Nephron progenitor cell (in vitro differentiated cells): ENCODE measurements at regions not wholly inside any gene's neighbourhood (a gene's known extent, or its start where the extent isn't known, plus 50 kb on each side); places are given as distances from the start of the nearest gene placed in this dataset.

Source experiments
- DNase-seq: peaks from one replicate; pipeline ENCODE4 v3.0.0; 2021
- H3K27ac Mint-ChIP-seq: 2 replicates; pipeline ENCODE4 v1.8.0; 2021; ENCODE audit warnings: mild to moderate bottlenecking, moderate library complexity, mixed read lengths
- H3K27me3 Mint-ChIP-seq: 2 replicates; pipeline ENCODE4 v1.8.0; 2021; ENCODE audit warnings: mild to moderate bottlenecking, low read depth, mixed read lengths; ENCODE audit not compliant: poor library complexity
- H3K36me3 Mint-ChIP-seq: 2 replicates; pipeline ENCODE4 v1.8.0; 2021; ENCODE audit warnings: low read depth, mixed read lengths
- H3K4me1 Mint-ChIP-seq: 2 replicates; pipeline ENCODE4 v1.8.0; 2021; ENCODE audit warnings: mixed read lengths
- H3K4me3 Mint-ChIP-seq: 2 replicates; pipeline ENCODE4 v1.8.0; 2021; ENCODE audit warnings: mild to moderate bottlenecking, moderate library complexity, mixed read lengths
- H3K9me3 Mint-ChIP-seq: 2 replicates; pipeline ENCODE4 v1.8.0; 2021; ENCODE audit warnings: mild to moderate bottlenecking, moderate library complexity, mixed read lengths
- CTCF ChIP-seq: fragments of 200-600 bp; sonication (generic); IDR thresholded peaks from 2 replicates; pipeline ENCODE4 v1.5.0; 2021; ENCODE audit warnings: antibody characterized with exemption

GRCh38 chr3:148173851-148174250, 523.9 kb upstream of the AGTR1 start:
- H3K4me1 Mint-ChIP-seq: peaks cover 5% of the 10 kb centered on the region
- DNase-seq: no peak
- H3K4me3 Mint-ChIP-seq: no peak overlapping the region
- H3K27ac Mint-ChIP-seq: peak overlapping the region; percentile 23
- no peak for TF ChIP-seq CTCF
- H3K27me3 Mint-ChIP-seq: no peaks in the 10 kb centered on the region
- no peaks in the 10 kb centered on the region for H3K9me3 Mint-ChIP-seq
- H3K36me3 Mint-ChIP-seq: no peaks in the 10 kb centered on the region

- no peak for DNase-seq
- TF ChIP-seq CTCF: no peak
- no peaks in the 10 kb centered on the region for H3K27me3 Mint-ChIP-seq
- no peak overlapping the region for H3K27ac Mint-ChIP-seq
- no peaks in the 10 kb centered on the region for H3K36me3 Mint-ChIP-seq
- peaks cover 5% of the 10 kb centered on the region for H3K4me1 Mint-ChIP-seq
- no peak overlapping the region for H3K4me3 Mint-ChIP-seq
- H3K9me3 Mint-ChIP-seq: no peaks in the 10 kb centered on the region
Measured at GRCh38 chr3:148175214-148175613, 522.5 kb upstream of the AGTR1 start.

GRCh38 chr3:148178503-148178902, 519.2 kb upstream of the AGTR1 start:
- no peaks in the 10 kb centered on the region for H3K36me3 Mint-ChIP-seq

GRCh38 chr3:148184798-148185197, 512.9 kb upstream of the AGTR1 start:
- no peak for TF ChIP-seq CTCF
- DNase-seq: no peak

More at GRCh38 chr3:148178503-148178902, 519.2 kb upstream of the AGTR1 start:
- peaks cover 5% of the 10 kb centered on the region for H3K4me1 Mint-ChIP-seq
- no peak for DNase-seq
- no peaks in the 10 kb centered on the region for H3K9me3 Mint-ChIP-seq
- H3K4me3 Mint-ChIP-seq: no peak overlapping the region
- H3K27ac Mint-ChIP-seq: no peak overlapping the region
- TF ChIP-seq CTCF: no peak
- H3K27me3 Mint-ChIP-seq: no peaks in the 10 kb centered on the region

GRCh38 chr3:148186881-148187280, 510.8 kb upstream of the AGTR1 start:
- no peaks in the 10 kb centered on the region for H3K4me1 Mint-ChIP-seq
- DNase-seq: no peak
- H3K9me3 Mint-ChIP-seq: no peaks in the 10 kb centered on the region
- H3K4me3 Mint-ChIP-seq: no peak overlapping the region
- no peak for TF ChIP-seq CTCF
- H3K36me3 Mint-ChIP-seq: no peaks in the 10 kb centered on the region
- no peaks in the 10 kb centered on the region for H3K27me3 Mint-ChIP-seq
- no peak overlapping the region for H3K27ac Mint-ChIP-seq

More at GRCh38 chr3:148184798-148185197, 512.9 kb upstream of the AGTR1 start:
- Mint-ChIP-seq H3K27me3 (no peaks in the 10 kb centered on the region), H3K36me3 (no peaks in the 10 kb centered on the region), H3K4me1 (no peaks in the 10 kb centered on the region), H3K4me3 (no peak overlapping the region), H3K9me3 (no peaks in the 10 kb centered on the region), H3K27ac (no peak overlapping the region)

- DNase-seq: no peak
- no peaks in the 10 kb centered on the region for H3K27me3 Mint-ChIP-seq
- H3K4me3 Mint-ChIP-seq: no peak overlapping the region
- TF ChIP-seq CTCF: no peak
- no peaks in the 10 kb centered on the region for H3K4me1 Mint-ChIP-seq
- H3K27ac Mint-ChIP-seq: no peak overlapping the region
- H3K9me3 Mint-ChIP-seq: no peaks in the 10 kb centered on the region
- no peaks in the 10 kb centered on the region for H3K36me3 Mint-ChIP-seq
Measured at GRCh38 chr3:148187296-148187695, 510.4 kb upstream of the AGTR1 start.
